IMR-90 (cell line): ENCODE measurements at regions not wholly inside any gene's neighbourhood (a gene's known extent, or its start where the extent isn't known, plus 50 kb on each side); places are given as distances from the start of the nearest gene placed in this dataset.

Experiments used
- ATAC-seq: fragments of 200-7000 bp; cut with Tn5 transposase; 2 replicates; pipeline ENCODE4 v1.9.1; 2020; ENCODE audit warnings: low read depth, mild to moderate bottlenecking, moderate library complexity
- BruUV-seq: library from RNA; stranded (reverse); fragments of 400-500 nt; replicated peaks from 2 replicates; lab custom pipeline; 2021; lab: Mats Ljungman, UMichigan
- CTCF ChIA-PET: fragments of 300-600 bp; formaldehyde crosslinking; extraction: SDS; loops from one replicate; lab custom pipeline; 2021; ENCODE audit warnings: antibody characterized with exemption; lab: Yijun Ruan, JAX
- POLR2A ChIA-PET: fragments of 300-600 bp; sonication (Branson Sonifier 250); formaldehyde crosslinking; loops from one replicate; lab custom pipeline; 2022; ENCODE audit warnings: antibody characterized with exemption; ENCODE audit not compliant: unreplicated experiment; lab: Charles Lee
- DNase-seq: peaks from one replicate; pipeline ENCODE4 v3.0.0; 2013
- H2AFZ ChIP-seq: replicated peaks from 2 replicates; pipeline ENCODE3; 2013; ENCODE audit warnings: low read length, mild to moderate bottlenecking; ENCODE audit not compliant: poor library complexity
- H2AK5ac ChIP-seq: 2 replicates; pipeline ENCODE4 v1.6.1; 2013; ENCODE audit warnings: low read depth, low read length, inconsistent platforms
- H2AK9ac ChIP-seq: replicated peaks from 2 replicates; pipeline ENCODE3; 2013; ENCODE audit warnings: mild to moderate bottlenecking, low read depth, low read length, moderate library complexity; ENCODE audit not compliant: poor library complexity
- H2BK120ac ChIP-seq: 2 replicates; pipeline ENCODE4 v1.6.1; 2013; ENCODE audit warnings: low read depth, low read length, inconsistent platforms
- H2BK15ac ChIP-seq: 3 replicates; pipeline ENCODE4 v1.6.1; 2013; ENCODE audit warnings: low read depth, low read length, inconsistent platforms
- H2BK20ac ChIP-seq: 2 replicates; pipeline ENCODE4 v1.6.1; 2013; ENCODE audit warnings: low read depth, mild to moderate bottlenecking, inconsistent platforms, low read length, moderate library complexity
- H2BK5ac ChIP-seq: 2 replicates; pipeline ENCODE4 v1.6.1; 2013; ENCODE audit warnings: mild to moderate bottlenecking, low read depth, low read length, inconsistent platforms; ENCODE audit not compliant: poor library complexity, severe bottlenecking
- H3K14ac ChIP-seq: replicated peaks from 2 replicates; pipeline ENCODE4 v1.6.1; 2013; ENCODE audit warnings: low read depth, low read length, inconsistent platforms
- H3K18ac ChIP-seq: 2 replicates; pipeline ENCODE4 v1.6.1; 2013; ENCODE audit warnings: low read depth, low read length, control low read depth
- H3K23ac ChIP-seq: 2 replicates; pipeline ENCODE4 v1.6.1; 2013; ENCODE audit warnings: low read depth, low read length, inconsistent platforms
- H3K27ac ChIP-seq: 2 replicates; pipeline ENCODE4 v1.5.1; 2013; ENCODE audit warnings: mild to moderate bottlenecking, control low read depth, low read length; ENCODE audit not compliant: insufficient read depth
- H3K27me3 ChIP-seq: 2 replicates; pipeline ENCODE4 v1.6.1; 2013; ENCODE audit warnings: low read length; ENCODE audit not compliant: control insufficient read depth, insufficient read depth
- H3K36me3 ChIP-seq: 2 replicates; pipeline ENCODE4 v1.6.1; 2013; ENCODE audit warnings: low read length, mixed read lengths; ENCODE audit not compliant: control insufficient read depth, insufficient read depth
- H3K4ac ChIP-seq: 2 replicates; pipeline ENCODE4 v1.6.1; 2013; ENCODE audit warnings: low read depth, low read length, inconsistent platforms
- H3K4me1 ChIP-seq: 2 replicates; pipeline ENCODE4 v1.6.1; 2013; ENCODE audit warnings: low read length, mixed read lengths; ENCODE audit not compliant: control insufficient read depth, insufficient read depth
- H3K4me2 ChIP-seq: 2 replicates; pipeline ENCODE4 v1.6.1; 2013; ENCODE audit warnings: low read depth, mild to moderate bottlenecking, control low read depth, low read length, moderate library complexity
- H3K4me3 ChIP-seq: 2 replicates; pipeline ENCODE4 v1.5.1; 2013; ENCODE audit warnings: low read depth, mild to moderate bottlenecking, control low read depth, low read length, moderate library complexity; ENCODE audit not compliant: insufficient read depth
- H3K56ac ChIP-seq: 2 replicates; pipeline ENCODE4 v1.6.1; 2013; ENCODE audit warnings: low read length, inconsistent platforms; ENCODE audit not compliant: insufficient read depth; ENCODE audit errors: extremely low read depth
- H3K79me1 ChIP-seq, 2 experiments: 2 replicates each; pipeline ENCODE4 v1.6.1; 2013; ENCODE audit warnings: low read length in 2 of 2, inconsistent platforms in 1 of 2, low read depth in 1 of 2
- H3K9ac ChIP-seq: 2 replicates; pipeline ENCODE4 v1.6.1; 2013; ENCODE audit warnings: low read depth, low read length, control low read depth
- H3K9me1 ChIP-seq: 2 replicates; pipeline ENCODE4 v1.6.1; 2013; ENCODE audit warnings: low read length, inconsistent platforms; ENCODE audit not compliant: insufficient read depth
- H3K9me3 ChIP-seq: 2 replicates; pipeline ENCODE4 v1.6.1; 2013; ENCODE audit warnings: low read length; ENCODE audit not compliant: control insufficient read depth, insufficient read depth
- H4K20me1 ChIP-seq: 2 replicates; pipeline ENCODE4 v1.6.1; 2013; ENCODE audit warnings: low read length, inconsistent platforms; ENCODE audit not compliant: insufficient read depth
- H4K5ac ChIP-seq: 2 replicates; pipeline ENCODE4 v1.6.1; 2013; ENCODE audit warnings: mild to moderate bottlenecking, low read depth, low read length, control low read depth
- H4K8ac ChIP-seq, 2 experiments: 2 replicates each; pipeline ENCODE4 v1.6.1; 2013; ENCODE audit warnings: low read depth in 2 of 2, low read length in 2 of 2, control low read depth in 1 of 2, inconsistent platforms in 1 of 2
- H4K91ac ChIP-seq: 2 replicates; pipeline ENCODE4 v1.6.1; 2013; ENCODE audit warnings: low read depth, low read length, inconsistent platforms; ENCODE audit not compliant: insufficient read depth
- ELK1 ChIP-seq: fragments of 150-350 bp; IDR thresholded peaks from 2 replicates; pipeline ENCODE4 v1.6.1; 2016; ENCODE audit warnings: low read depth, mild to moderate bottlenecking, low read length, moderate library complexity, borderline replicate concordance
- NFE2L2 ChIP-seq: fragments of 150-350 bp; IDR thresholded peaks from 2 replicates; pipeline ENCODE4 v1.6.1; 2016; ENCODE audit warnings: low read depth, mild to moderate bottlenecking, low read length
- POLR2A ChIP-seq: IDR thresholded peaks from 2 replicates; pipeline ENCODE4 v1.6.1; 2012; ENCODE audit warnings: mild to moderate bottlenecking, low read depth, low read length
- WGBS, 2 experiments: methylation state at CpG; one replicate each; pipeline versions ENCODE4 v1.1.5 to v1.1.7; 2013; ENCODE audit warnings: missing lambda C conversion rate in 2 of 2; ENCODE audit not compliant: insufficient read length in 1 of 2; ENCODE audit errors: extremely low coverage in 2 of 2; 5-methylcytosine and 5-hydroxymethylcytosine counted together
- dilution Hi-C: fragments of 300-500 bp; cut with HindIII; formaldehyde crosslinking; loops from one replicate; pipeline ENCODE4 v1.14.3; 2018; ENCODE audit warnings: low sequenced_read_pairs; ENCODE audit not compliant: unreplicated experiment
- in situ Hi-C: fragments of 300-500 bp; cut with MboI; formaldehyde crosslinking; loops from 3 replicates; pipeline ENCODE4 v1.14.3; 2019; ENCODE audit warnings: low sequenced_read_pairs, inconsistent platforms, mixed read lengths
- intact Hi-C: fragments of 100-400 bp; cut with micrococcal nuclease; formaldehyde crosslinking; loops from 2 replicates; pipeline ENCODE4 v1.10.0; 2022

GRCh38 chr6:77368660-77369313 is 94.5 kb downstream of the HTR1B start:
- H2BK20ac ChIP-seq = 0 out of 2 replicates have a peak overlapping the region, but pooled peaks have one; percentile 0
- H3K36me3 ChIP-seq = no peaks in the 10 kb centered on the region
- no peak overlapping the region for H2AK5ac ChIP-seq
- H3K18ac ChIP-seq = peak overlapping the region; percentile 66; the same call in 1 of the 2 replicates
- no peaks in the 10 kb centered on the region for H3K4me1 ChIP-seq
- no peaks in the 10 kb centered on the region for H3K27me3 ChIP-seq
- CTCF ChIA-PET = no interaction called here
- TF ChIP-seq ELK1 (no peak), NFE2L2 (no peak), POLR2A (no peak)
- H3K56ac ChIP-seq = peak overlapping the region; percentile 48
- peak overlapping the region; percentile 23; the same call in 1 of the 2 replicates for H3K14ac ChIP-seq
- peak overlapping the region; percentile 78 for H3K9ac ChIP-seq
- 0% methylated on average over 1 of the region's 20 CpGs; no CpG with 5 or more reads in 1 of the 2 experiments for WGBS, 2 experiments
- H4K8ac ChIP-seq = peak overlapping the region; percentile 43 to 78; a peak in 3 of 4 replicates
- 0 out of 2 replicates have a peak, but pooled peaks cover 2% of the 10 kb centered on the region for H3K9me3 ChIP-seq
- peak; percentile 95 for ATAC-seq
- peak overlapping the region; percentile 28 for H3K4ac ChIP-seq
- H3K9me1 ChIP-seq = no peaks in the 10 kb centered on the region
- intact Hi-C loops = no loop called here
- peak overlapping the region; percentile 41; the same call in 1 of the 2 replicates for H3K23ac ChIP-seq
- H2AK9ac ChIP-seq = peak overlapping the region; percentile 52
- H3K4me2 ChIP-seq = peak overlapping the region; percentile 61
- peak overlapping the region; percentile 66; the same call in 1 of the 2 replicates for H4K91ac ChIP-seq
- no peaks in the 10 kb centered on the region for H4K20me1 ChIP-seq
- H2BK120ac ChIP-seq = peak overlapping the region; percentile 45
- POLR2A ChIA-PET = no interaction called here
- peak overlapping the region; percentile 46 for H2BK5ac ChIP-seq
- H4K5ac ChIP-seq = peak overlapping the region; percentile 40
- no peak overlapping the region for H2BK15ac ChIP-seq
- BruUV-seq = TSS peak; percentile 72
- peak; percentile 38 for DNase-seq
- H2AFZ ChIP-seq = peak overlapping the region; percentile 92
- in situ Hi-C loops = no loop called here
- H3K27ac ChIP-seq = peak overlapping the region; percentile 77
- peaks cover 0 to 2% of the 10 kb centered on the region in 2 experiments; a peak in 1 of 4 replicates for H3K79me1 ChIP-seq
- dilution Hi-C loops = no loop called here
- H3K4me3 ChIP-seq = peak overlapping the region; percentile 80
